Inflammatory macrophage treated with lipopolysaccharide for 1 hour (primary cell): ENCODE measurements at regions not wholly inside any gene's neighbourhood (a gene's known extent, or its start where the extent isn't known, plus 50 kb on each side); places are given as distances from the start of the nearest gene placed in this dataset.
"Not testable (repeated sequence)": the region's sequence is repeated elsewhere in the genome, so short reads cannot be mapped to it uniquely, and the experiment has no call there.

Experiments used
- DNase-seq, 2 donors: peaks; one replicate each; pipeline ENCODE4 v3.0.0-alpha.2; 2020 to 2022

DNA sequence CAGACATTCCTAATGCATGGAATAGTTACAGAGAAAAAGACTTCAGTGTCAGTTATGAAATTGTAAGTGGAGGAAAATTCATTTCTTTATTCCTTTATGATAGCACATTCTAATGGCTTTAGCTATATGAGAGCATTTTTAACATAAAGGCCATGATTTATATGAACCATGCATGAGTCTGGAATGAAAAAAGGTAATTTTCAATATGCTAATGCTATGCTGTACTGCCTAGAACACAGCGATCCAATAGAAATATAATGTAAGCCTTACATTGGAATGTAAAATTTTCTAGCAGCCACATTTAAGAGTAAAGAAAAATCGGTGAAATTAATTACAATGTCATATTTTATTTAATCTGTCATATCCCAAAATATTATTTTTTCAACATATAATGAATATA is 932.0 kb downstream of the C4orf33 start:
- DNase-seq, result no peak

DNA sequence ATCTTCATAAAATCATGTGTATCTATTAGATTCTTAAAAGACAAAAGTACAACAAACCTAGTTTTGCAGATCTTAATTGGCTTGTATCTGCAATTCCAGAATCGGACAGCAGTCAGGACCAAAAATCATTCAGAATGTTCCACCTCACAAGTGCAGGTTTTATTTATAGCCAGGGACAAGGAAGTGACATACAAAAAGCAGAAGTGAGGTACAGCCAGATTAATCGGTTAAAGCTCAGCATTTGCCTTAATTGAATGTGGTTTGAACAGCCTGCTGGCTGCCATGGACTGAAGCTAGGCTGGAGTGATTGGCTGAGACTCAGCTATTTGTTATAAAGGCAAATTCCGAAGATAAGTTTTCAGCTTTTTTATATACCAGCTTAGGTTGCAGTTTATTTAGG is 932.6 kb downstream of the C4orf33 start:
- no peak for DNase-seq

DNA sequence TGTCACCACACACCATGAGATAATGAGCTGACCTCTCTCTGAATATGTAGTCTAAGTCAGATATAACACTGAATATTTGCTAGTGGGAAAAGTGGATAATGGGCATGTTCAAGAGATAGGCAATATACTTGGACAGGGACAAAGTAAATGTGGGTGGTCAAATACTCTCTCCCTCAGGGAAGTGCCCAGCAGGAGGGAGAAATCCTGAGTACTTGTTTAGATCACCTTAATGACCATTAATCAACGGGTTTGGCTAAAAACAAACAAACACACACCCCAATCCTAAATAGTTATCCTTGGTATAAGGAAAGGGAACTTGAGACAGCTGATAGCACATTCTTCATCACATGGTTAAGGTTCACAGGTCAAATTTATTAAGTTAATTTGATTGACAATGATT is 933.5 kb downstream of the C4orf33 start:
- DNase-seq, result no peak

DNA sequence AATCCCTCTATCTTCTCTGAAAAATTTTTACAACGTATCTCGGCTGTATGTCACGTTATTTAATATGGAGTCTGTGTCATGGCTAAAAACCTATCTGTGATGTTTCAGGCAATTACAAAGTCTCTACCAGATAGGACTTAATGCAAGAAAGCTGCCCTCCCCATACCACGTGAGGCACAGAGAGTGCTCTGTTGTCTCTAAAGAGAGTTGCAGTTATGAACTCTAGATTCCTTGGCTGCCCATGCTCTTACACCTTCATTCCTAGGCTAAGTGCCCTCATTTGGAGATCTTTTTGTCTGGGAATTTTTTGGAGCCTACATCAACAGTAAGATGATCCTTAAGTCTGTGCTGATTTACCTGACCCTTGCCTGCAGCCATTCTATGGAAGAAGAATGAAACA is 935.9 kb downstream of the C4orf33 start:
- DNase-seq, result no peak

DNA sequence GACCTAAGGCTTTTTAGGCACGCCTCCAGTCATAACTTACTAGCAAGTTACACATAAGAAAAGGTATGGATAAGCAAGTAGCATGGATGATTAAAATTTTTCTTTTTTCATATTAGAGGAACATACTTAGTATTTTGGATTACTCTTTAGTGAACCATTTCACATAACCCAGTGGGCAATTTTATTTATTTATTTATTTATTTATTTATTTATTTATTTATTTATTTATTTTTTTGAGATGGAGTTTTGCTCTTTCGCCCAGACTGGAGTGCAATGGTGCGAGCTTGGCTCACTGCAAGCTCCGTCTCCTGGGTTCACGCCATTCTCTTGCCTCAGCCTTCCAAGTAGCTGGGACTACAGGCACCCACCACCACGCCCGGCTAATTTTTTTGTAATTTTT is 937.7 kb downstream of the C4orf33 start:
- not testable (repeated sequence) for DNase-seq

DNA sequence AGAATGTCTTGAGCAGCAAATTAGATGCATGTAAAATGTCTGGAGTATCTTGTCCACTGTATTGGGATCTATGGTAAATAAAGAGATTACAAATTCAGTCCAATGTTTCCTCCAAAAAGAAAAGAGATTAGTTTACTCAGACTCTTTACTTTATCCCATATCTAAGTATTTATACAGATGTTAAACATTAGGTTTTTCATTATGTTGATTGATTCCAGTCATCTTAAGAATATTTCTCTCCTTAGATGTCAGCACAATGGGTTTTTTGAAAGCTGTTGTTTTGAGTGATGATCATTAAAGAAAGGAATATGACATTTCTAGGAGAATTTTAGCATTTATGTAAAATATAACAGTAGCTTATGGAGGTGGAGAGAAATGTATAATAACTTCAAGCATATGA is 938.9 kb downstream of the C4orf33 start:
- DNase-seq, result no peak

DNA sequence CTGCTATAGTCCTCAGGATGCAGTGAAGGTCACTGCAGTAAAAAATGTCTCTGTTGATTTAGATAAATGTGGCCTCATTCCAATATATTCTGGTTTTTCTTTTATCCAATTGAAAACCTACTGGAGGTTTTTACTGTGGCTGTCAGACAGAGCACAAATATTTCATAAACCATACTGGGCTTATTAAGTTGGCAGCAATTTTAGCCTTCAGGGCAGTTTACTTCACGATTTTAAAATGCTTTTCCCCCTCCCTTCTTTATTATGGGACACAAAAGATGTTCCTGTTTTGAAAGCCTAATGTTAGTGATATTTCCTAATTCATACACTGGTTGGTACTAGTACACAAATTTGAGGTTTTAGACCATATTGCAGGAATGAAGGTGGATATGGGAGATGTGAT is 939.4 kb downstream of the C4orf33 start:
- DNase-seq, result no peak

DNA sequence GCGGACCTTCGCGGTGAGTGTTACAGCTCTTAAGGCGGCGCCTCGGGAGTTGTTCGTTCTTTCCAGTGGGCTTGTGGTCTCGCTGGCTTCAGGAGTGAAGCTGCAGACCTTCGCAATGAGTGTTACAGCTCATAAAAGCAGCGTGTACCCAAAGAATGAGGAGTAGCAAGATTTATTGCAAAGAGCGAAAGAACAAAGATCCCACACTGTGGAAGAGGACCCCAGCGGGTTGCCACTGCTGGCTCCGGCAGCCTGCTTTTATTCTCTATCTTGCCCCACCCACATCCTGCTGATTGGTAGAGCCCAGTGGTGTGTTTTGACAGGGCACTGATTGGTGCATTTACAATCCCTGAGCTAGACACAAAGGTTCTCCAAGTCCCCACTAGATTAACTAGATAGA is 941.9 kb downstream of the C4orf33 start:
- not testable (repeated sequence) for DNase-seq

DNA sequence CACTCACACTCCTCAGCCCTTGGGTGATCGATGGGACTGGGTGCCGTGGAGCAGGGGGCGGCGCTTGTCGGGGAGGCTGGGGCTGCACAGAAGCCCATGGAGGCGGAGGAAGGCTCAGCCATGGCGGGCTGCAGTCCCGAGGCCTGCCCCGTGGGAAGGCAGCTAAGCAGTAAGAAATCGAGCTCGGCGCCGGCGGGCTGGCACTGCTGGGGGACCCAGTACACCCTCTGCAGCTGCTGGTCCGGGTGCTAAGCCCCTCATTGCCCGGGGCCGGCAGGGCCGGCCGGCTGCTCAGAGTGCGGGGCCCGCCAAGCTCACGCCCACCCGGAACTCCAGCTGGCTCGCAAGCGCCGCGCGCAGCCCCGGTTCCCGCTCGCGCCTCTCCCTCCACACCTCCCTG is 942.6 kb downstream of the C4orf33 start:
- not testable (repeated sequence) for DNase-seq

DNA sequence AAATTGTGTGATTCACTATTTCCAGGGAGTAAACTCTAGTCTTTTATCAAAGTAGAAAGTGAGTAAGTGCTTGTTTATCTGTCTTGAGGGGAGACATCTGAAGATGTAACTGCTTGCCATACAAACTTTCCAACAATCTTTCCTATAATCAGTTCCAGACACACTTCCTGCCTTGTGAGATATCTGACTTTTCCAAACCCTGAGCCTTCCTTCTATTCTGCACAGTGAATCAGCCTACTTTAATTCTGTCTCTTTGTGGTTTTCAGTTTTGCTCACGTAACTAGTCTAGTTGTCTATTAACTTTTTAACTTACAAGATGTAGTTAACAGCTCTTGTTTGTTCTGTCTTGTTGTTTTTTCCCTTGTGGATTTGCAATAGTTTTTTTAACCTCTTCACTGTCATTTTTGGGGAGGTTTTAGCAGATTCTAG is 947.8 kb downstream of the C4orf33 start:
- DNase-seq, result no peak

DNA sequence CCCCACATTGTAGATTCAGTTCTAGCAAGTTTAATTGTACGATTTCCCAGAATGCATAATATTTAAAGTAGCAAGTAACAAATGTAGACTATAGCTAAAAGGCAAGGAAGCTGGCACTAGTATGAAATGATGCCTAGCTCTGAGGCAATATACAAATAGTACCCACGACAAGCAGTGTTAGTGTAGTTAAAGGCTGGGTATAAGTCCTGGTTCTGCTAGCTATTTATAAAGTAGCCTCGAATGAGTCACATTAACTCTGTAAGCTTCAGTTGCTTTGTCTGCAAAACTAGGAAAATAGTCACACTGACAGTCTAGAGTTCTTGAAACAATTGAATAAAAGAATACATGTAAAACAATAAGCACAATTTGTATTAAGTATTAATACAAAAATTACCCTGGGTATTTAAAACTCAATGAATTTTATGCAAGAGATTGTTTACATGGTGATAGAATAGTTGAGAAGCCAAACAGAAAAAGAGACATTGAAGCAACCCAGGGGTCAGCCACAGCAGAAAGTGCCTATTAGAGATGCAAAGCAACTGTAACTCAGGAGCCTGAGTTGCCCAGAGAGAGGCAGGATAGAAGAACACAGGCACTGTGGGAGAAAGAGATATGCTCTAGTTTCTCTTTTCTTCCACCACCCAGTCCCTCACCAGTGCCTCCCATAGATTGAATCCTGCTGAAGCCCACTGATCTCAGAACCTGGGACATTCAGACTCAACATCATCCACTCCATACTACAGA is 949.0 kb downstream of the C4orf33 start:
- DNase-seq, result no peak

DNA sequence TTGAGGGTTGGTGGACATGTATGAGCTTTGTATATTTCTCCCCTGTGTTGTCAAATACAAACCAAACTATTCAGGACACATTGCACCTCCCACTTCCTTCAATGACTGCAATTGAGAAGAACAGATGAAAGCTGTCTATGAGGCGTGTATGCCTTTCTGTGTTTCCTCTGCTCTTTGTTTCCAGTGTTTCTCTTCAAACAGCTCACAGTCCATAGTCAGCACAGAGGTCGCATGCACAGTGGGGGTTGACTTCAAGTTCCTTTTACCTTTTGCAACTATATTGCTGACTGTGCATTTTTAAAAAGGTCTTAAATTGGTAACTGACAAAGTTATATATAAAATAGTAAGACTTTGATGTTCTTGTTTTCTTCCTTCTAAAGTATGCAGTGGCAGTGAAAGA is 957.8 kb downstream of the C4orf33 start:
- DNase-seq, result no peak

DNA sequence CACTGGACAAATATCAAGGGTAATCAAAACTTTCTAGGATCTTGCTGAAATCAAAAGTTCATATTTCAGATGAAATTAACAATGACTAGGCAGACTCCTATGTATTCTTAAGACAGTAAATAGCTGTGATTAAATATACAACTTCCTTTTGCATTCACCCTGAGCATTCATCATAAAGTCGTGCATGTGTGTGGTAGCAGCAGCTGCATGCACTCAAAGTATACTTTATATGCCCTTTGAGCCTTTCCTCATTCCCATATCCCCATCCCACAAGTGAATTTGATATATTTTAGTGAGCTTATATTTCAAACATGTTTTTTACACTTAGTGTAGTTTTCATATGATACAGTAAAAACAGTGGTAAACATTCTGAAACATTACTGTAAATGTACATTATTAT is 959.0 kb downstream of the C4orf33 start:
- DNase-seq, result no peak

DNA sequence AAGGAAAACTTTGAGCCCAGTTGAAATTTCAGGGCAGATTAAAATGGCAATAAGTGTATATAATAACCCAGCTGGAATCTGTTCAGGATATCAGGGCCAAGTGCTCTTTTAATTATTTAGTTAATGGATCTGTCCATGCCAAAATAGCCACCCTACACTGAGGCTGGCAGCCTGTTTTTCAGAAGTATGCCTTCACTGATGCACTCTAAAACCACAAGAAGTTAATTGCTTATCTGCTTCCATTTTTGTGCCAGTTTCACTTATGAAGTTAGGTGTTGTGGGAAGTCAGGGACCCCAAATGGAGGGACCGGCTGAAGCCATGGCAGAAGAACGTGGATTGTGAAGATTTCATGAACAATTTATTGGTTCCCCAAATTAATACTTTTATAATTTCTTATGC is 960.3 kb downstream of the C4orf33 start:
- no peak for DNase-seq

DNA sequence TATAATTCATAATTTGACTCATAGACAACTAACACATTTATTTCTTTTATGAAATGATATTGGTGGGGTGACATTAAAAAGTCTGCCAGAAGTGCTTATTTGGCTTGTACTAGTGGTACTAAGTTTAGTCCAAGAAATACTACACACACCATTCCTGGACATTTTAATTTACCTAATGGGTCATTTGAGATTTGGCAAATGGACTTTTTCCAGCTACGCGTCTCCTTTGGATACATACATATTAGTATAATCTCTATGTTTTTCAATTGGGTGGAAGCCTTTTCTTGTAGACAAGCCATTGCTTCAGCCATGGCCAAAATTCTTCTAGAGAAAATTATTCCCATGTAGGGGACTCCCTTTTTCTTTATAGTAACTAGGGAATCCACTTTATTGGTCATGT is 968.5 kb downstream of the C4orf33 start:
- no peak for DNase-seq

DNA sequence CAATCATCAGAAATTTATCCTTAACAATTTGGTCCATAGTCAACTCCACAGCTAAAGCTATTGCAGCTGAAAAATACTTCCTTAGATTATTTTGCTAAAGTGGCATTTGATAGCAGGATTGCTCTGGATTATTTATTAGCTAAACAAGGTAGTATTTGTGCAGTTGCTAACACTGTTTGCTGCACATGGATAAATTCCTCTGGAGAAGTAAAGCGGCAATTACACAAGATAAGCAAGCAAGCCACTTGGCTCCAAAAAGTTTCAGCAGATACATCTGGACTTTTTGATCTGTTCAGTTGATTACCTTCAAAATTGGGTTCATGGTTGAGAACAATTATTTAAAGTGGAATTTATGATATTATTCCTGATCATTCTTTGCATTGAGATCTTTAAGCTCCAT is 971.5 kb downstream of the C4orf33 start:
- no peak for DNase-seq

DNA sequence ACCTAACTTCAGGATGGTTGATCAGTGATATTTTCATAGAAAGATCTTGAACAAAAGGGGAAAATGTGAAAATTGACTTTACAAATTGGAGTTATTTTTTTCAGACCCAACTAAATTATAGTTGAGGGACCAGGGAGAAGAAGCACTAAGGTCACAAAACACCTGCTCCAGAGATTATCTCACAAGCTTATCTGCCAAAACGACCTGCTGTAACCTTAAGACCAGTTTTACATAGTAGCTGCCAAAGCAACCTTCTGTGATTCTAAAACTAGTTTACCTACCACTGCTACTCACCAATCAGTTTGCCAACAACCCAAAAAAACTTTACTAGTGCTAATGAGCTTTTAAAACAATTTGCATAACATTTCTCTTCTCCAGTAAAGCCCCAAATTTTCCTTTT is 972.1 kb downstream of the C4orf33 start:
- no peak for DNase-seq

DNA sequence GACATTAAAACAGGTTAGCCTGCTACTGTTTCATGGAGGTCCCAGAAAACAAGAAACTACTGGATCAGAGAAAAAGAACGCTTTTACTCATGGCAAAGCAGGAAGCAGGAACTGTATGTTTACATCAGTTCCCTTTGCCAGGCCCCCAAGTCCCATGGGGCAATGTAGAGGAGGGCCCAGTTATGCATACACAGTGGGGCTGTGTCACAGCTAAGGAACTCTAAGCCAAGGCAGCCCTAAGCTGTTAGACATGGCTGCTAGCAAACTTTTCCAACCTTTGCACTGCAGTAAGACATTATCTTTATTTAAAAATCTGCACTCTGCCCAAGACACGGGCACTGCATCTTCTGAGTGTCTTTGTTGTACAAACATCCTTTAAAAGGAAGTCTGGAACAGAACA is 975.8 kb downstream of the C4orf33 start:
- no peak for DNase-seq

DNA sequence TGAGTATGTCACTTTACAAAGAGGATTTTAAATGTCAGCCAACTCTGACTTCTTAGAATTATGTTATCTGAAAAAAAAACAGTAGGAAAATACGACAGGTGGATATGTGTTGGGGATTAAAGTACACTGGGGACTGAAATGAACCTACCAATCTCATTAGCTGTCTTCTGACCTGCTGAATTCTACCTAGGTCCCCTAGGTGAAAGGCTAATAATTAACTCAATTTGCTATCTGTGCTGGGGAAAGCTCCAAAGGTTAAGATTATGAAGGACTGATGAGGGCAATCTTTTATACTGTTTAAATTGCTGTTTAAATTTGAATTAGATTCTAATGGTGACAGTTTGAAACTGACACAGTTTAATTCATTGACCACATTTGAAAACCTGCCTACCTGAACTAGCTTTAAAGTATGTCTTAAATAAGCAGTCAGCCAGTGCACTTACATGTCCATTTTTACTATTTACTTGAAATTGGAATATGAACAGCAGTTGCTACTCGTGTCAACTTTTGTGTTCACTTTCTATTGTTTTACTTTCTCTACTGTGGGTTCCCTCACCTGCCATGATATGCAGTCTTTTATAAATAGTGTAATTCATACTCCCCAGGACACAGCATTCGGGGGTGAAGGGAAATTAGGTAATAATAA is 977.3 kb downstream of the C4orf33 start:
- no peak for DNase-seq

DNA sequence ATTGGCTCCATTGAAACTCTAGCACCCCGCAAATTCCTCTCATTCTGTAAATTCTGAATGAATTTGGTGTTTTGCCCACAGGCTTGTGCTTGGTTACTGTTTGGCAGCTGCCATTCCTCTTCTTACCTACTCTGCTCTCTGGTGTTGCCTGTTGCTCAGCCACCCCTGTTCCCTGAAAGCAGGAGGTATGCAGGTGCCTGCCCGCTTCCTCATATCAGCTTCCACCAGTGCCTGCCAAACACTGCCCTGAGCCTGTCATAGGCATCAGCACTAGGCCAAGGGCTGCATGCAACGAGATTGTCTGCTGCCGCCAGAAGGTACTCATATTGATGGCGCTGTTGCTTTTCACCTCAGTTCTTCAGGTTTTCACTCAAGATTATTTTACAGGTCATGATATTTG is 978.1 kb downstream of the C4orf33 start:
- DNase-seq, result no peak

DNA sequence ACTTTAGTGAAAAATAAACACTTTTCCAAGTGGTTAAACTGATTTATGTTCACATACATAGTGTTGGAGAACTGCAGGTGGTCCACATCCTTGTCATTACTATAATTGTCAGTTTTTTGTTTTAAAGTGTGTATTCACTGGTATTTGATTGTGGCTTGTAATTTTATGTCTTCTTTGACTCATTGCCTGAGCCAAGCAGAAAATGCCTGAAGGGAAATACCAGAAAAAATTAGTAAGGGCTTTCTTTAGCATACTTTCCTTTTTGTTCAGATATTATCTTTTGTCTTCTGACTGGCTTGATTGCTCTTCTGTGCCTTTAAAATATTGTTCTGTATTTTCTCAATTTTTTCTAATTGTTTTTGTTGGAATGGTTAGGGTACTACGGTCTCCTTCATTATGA is 981.3 kb downstream of the C4orf33 start:
- DNase-seq, result no peak

DNA sequence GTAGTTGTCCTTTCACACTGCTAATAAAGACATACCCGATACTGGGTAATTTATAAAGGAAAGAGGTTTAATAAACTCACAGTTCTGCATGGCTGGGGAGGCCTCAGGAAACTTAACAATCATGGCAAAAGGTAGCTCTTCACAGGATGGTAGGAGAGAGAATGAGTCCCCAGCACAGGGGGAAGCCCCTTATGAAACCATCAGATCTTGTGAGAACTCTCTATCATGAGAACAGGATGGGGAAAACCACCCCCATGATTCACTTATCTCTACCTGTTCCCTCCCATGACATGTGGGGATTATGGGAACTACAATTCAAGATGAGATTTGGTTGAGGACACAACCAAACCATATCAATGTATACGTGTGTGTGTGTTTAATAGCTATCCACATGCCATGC is 983.1 kb downstream of the C4orf33 start:
- DNase-seq, result not testable (repeated sequence)

DNA sequence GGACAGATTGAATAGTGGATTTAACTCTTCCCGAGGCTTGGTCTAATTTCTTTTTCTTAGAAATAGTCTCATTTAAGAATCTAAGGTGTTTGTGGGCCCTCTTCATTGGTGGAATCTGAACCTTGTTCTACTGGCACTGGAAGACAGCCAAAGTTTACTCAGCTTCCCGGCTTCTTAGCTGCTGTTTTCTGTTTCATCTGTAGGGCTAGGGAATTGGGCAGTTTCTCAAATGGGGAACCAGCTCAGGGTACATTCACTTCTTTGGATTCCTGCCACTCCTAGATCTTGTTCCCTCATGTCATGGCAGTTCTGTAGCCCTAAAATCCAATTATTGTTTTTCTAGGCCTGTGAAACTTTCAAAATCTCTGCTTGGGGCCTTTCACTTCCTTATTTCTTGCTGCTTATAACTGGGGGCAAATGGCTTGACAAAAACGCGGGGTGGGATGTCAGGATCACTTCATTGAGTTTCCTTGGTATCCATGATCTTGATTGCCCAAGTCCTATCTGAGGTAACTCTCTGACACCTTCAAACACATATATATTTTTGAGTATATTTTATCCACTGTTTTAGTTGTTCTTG is 985.0 kb downstream of the C4orf33 start:
- DNase-seq, result no peak

DNA sequence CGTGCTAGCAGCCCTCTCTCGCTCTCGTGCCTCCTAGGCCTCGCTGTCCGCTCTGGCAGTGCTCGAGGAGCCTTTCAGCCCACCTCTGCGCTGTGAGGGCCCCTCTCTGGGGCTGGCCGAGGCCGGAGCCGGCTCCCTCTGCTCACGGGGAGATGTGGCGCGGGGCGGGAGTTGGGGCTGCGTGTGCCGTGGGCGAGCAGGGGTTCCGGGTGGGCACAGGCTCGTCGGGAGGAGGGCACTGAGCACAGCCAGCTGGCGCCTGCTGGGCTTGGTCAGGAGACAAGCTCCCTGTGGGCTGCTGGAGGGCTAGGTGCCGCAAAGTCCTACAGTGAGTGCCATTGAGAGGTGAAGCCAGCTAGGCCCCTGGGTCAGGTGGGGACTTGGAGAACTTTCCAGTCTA is 994.5 kb downstream of the C4orf33 start:
- no peak for DNase-seq
